Caco-2 (cell line): ENCODE measurements at regions not wholly inside any gene's neighbourhood (a gene's known extent, or its start where the extent isn't known, plus 50 kb on each side); places are given as distances from the start of the nearest gene placed in this dataset.

Experiments used
- BruUV-seq: library from RNA; stranded (reverse); fragments of 400-500 nt; replicated peaks from 2 replicates; lab custom pipeline; 2021; lab: Mats Ljungman, UMichigan
- CTCF ChIA-PET: fragments of 300-600 bp; sonication (Branson Sonifier 250); formaldehyde crosslinking; loops from one replicate; lab custom pipeline; 2022; ENCODE audit warnings: antibody characterized with exemption; lab: Charles Lee
- POLR2A ChIA-PET: fragments of 300-600 bp; sonication (Branson Sonifier 250); formaldehyde crosslinking; loops from one replicate; lab custom pipeline; 2022; ENCODE audit warnings: antibody characterized with exemption; lab: Charles Lee
- DNase-seq, 2 experiments: peaks; one replicate each; pipeline versions ENCODE4 v3.0.0 to v3.0.0-alpha.2; 2020 to 2022
- H3K27me3 ChIP-seq: replicated peaks from 2 replicates; pipeline ENCODE4 v1.6.0; 2011; ENCODE audit warnings: low read length; ENCODE audit not compliant: control insufficient read depth, insufficient read depth
- H3K36me3 ChIP-seq: 2 replicates; pipeline ENCODE4 v1.5.1; 2011; ENCODE audit warnings: low read length; ENCODE audit not compliant: control insufficient read depth, insufficient read depth
- H3K4me1 ChIP-seq: fragments of 250-450 bp; sonication (Bioruptor Pico); 2 replicates; pipeline ENCODE4 v1.5.1; 2020; ENCODE audit warnings: mild to moderate bottlenecking
- H3K4me3 ChIP-seq: 2 replicates; pipeline ENCODE4 v1.5.1; 2011; ENCODE audit warnings: low read depth, mild to moderate bottlenecking, control low read depth, low read length
- H3K9me3 ChIP-seq: fragments of 250-450 bp; sonication (Bioruptor Pico); 2 replicates; pipeline ENCODE4 v1.5.1; 2020; ENCODE audit warnings: mild to moderate bottlenecking, moderate library complexity
- H3K27ac Mint-ChIP-seq: one replicate; pipeline ENCODE4 v1.8.0; 2022; ENCODE audit warnings: mixed read lengths; ENCODE audit not compliant: unreplicated experiment
- H3K27me3 Mint-ChIP-seq: one replicate; pipeline ENCODE4 v1.8.0; 2022; ENCODE audit warnings: mixed read lengths; ENCODE audit not compliant: insufficient read depth, unreplicated experiment
- H3K36me3 Mint-ChIP-seq: one replicate; pipeline ENCODE4 v1.8.0; 2022; ENCODE audit warnings: mild to moderate bottlenecking, mixed read lengths; ENCODE audit not compliant: insufficient read depth, unreplicated experiment
- H3K4me1 Mint-ChIP-seq: one replicate; pipeline ENCODE4 v1.8.0; 2022; ENCODE audit warnings: low read depth, mixed read lengths; ENCODE audit not compliant: unreplicated experiment
- H3K4me3 Mint-ChIP-seq: one replicate; pipeline ENCODE4 v1.8.0; 2022; ENCODE audit warnings: mild to moderate bottlenecking, moderate library complexity, mixed read lengths; ENCODE audit not compliant: unreplicated experiment
- H3K9me3 Mint-ChIP-seq: one replicate; pipeline ENCODE4 v1.8.0; 2022; ENCODE audit warnings: mixed read lengths; ENCODE audit not compliant: unreplicated experiment
- CTCF ChIP-seq, 2 experiments: fragments of 200-600 bp in 1 of 2; IDR thresholded peaks; 1 replicate in 1 of 2; 2 replicates in 1 of 2; pipeline versions ENCODE4 v1.5.1 to v1.8.0; 2011 to 2022; ENCODE audit warnings: antibody characterized with exemption in 1 of 2, control low read depth in 1 of 2, inconsistent platforms in 1 of 2, low read depth in 1 of 2, low read length in 1 of 2, mild to moderate bottlenecking in 1 of 2, moderate library complexity in 1 of 2; ENCODE audit not compliant: insufficient read depth in 1 of 2, severe bottlenecking in 1 of 2, unreplicated experiment in 1 of 2
- intact Hi-C: fragments of 100-400 bp; cut with micrococcal nuclease; formaldehyde crosslinking; loops from one replicate; pipeline ENCODE4 v1.10.0; 2022; ENCODE audit not compliant: unreplicated experiment

GRCh38 chr11:44509296-44509695, 56.2 kb upstream of the CD82 start:
- H3K36me3 Mint-ChIP-seq = no peaks in the 10 kb centered on the region
- POLR2A ChIA-PET = no interaction called here
- H3K27ac Mint-ChIP-seq = no peak overlapping the region
- H3K27me3 Mint-ChIP-seq = peaks cover 12% of the 10 kb centered on the region
- TF ChIP-seq CTCF (IDR thresholded peaks at IDR 0.05; ENCODE audit: insufficient read depth in 1 of 2, low read depth in 1 of 2, low read length in 1 of 2, severe bottlenecking in 1 of 2, unreplicated experiment in 1 of 2) = no peak
- DNase-seq = no peak
- H3K36me3 ChIP-seq = no peaks in the 10 kb centered on the region
- no peaks in the 10 kb centered on the region for H3K27me3 ChIP-seq
- intact Hi-C loops = no loop called here
- no peak overlapping the region for H3K4me3 Mint-ChIP-seq
- no peaks in the 10 kb centered on the region for H3K9me3 ChIP-seq
- no peaks in the 10 kb centered on the region for H3K4me1 Mint-ChIP-seq
- CTCF ChIA-PET = no interaction called here
- BruUV-seq = no TSS peak
- no peaks in the 10 kb centered on the region for H3K9me3 Mint-ChIP-seq
- no peak overlapping the region for H3K4me3 ChIP-seq
- H3K4me1 ChIP-seq = no peaks in the 10 kb centered on the region

GRCh38 chr11:44510372-44510771, 55.1 kb upstream of the CD82 start:
- Mint-ChIP-seq H3K27ac (no peak overlapping the region), H3K9me3 (no peaks in the 10 kb centered on the region), H3K4me3 (no peak overlapping the region), H3K36me3 (no peaks in the 10 kb centered on the region), H3K27me3 (peaks cover 15% of the 10 kb centered on the region), H3K4me1 (no peaks in the 10 kb centered on the region)
- POLR2A ChIA-PET = no interaction called here
- no TSS peak for BruUV-seq
- no peak for TF ChIP-seq CTCF (IDR thresholded peaks at IDR 0.05; ENCODE audit: insufficient read depth in 1 of 2, low read depth in 1 of 2, low read length in 1 of 2, severe bottlenecking in 1 of 2, unreplicated experiment in 1 of 2)
- Histone ChIP-seq H3K4me1 (no peaks in the 10 kb centered on the region), H3K4me3 (no peak overlapping the region), H3K27me3 (no peaks in the 10 kb centered on the region), H3K36me3 (no peaks in the 10 kb centered on the region), H3K9me3 (no peaks in the 10 kb centered on the region)
- DNase-seq = no peak
- intact Hi-C loops = no loop called here
- CTCF ChIA-PET = no interaction called here

- H3K9me3 Mint-ChIP-seq = no peaks in the 10 kb centered on the region
- CTCF ChIA-PET = no interaction called here
- H3K27ac Mint-ChIP-seq = no peak overlapping the region
Observed at GRCh38 chr11:44512818-44513217, 52.6 kb upstream of the CD82 start.

More at GRCh38 chr11:44512818-44513217, 52.6 kb upstream of the CD82 start:
- Histone ChIP-seq H3K27me3 (no peaks in the 10 kb centered on the region), H3K9me3 (no peaks in the 10 kb centered on the region), H3K36me3 (no peaks in the 10 kb centered on the region), H3K4me3 (no peak overlapping the region), H3K4me1 (no peaks in the 10 kb centered on the region)
- Mint-ChIP-seq H3K27me3 (peaks cover 17% of the 10 kb centered on the region), H3K4me1 (no peaks in the 10 kb centered on the region), H3K4me3 (no peak overlapping the region), H3K36me3 (no peaks in the 10 kb centered on the region)
- intact Hi-C loops = no loop called here
- POLR2A ChIA-PET = no interaction called here
- no peak for TF ChIP-seq CTCF (IDR thresholded peaks at IDR 0.05; ENCODE audit: insufficient read depth in 1 of 2, low read depth in 1 of 2, low read length in 1 of 2, severe bottlenecking in 1 of 2, unreplicated experiment in 1 of 2)
- DNase-seq = no peak
- no TSS peak for BruUV-seq
